ENCODE measurements at regions not wholly inside any gene's neighbourhood (a gene's known extent, or its start where the extent isn't known, plus 50 kb on each side); places are given as distances from the start of the nearest gene placed in this dataset.

DNA sequence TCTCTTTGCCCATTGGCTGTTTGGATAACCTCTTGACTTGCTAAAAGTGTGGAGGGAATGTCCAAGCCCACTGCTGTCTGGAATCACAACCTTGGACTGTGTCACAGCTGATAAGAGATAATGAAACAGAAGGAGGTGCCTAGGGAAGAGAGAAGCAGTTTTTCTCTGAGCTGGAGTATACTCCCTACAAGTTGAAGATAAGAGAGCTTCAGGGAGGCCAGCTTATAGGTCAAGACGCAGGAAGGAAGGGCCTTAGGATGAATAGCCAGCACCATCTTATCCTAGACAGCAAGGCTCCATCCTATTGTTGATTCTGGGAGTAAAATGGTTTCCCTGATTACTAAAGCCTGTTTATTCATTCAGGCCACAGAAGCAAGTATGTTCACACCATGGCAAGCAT, 244.7 kb downstream of the NPR3 start:
- TF ChIP-seq EZH2 (IDR thresholded peaks at IDR 0.05; ENCODE audit: insufficient read depth, poor library complexity, severe bottlenecking) (no peak), EZH2phosphoT487 (IDR thresholded peaks at IDR 0.05; ENCODE audit: insufficient read depth, low read depth) (no peak)
